GM08714 (cell line): ENCODE measurements at regions not wholly inside any gene's neighbourhood (a gene's known extent, or its start where the extent isn't known, plus 50 kb on each side); places are given as distances from the start of the nearest gene placed in this dataset.
"Not testable (repeated sequence)": the region's sequence is repeated elsewhere in the genome, so short reads cannot be mapped to it uniquely, and the experiment has no call there.

Experiments
- H3K4me3 ChIP-seq: fragments of 200-500 bp; sonication (Bioruptor generic); 2 replicates; pipeline ENCODE4 v1.5.1; 2014; ENCODE audit warnings: mild to moderate bottlenecking, low read length, inconsistent platforms
- ZNF274 ChIP-seq: IDR thresholded peaks from 2 replicates; pipeline ENCODE4 v1.6.1; 2012; ENCODE audit warnings: mild to moderate bottlenecking, low read depth, low read length

GRCh38 chr21:10405331-10405730 is 116.1 kb upstream of the TPTE start:
- H3K4me3 ChIP-seq = not testable (repeated sequence)

GRCh38 chr21:10409786-10410185 is 111.6 kb upstream of the TPTE start:
- H3K4me3 ChIP-seq = not testable (repeated sequence)

- not testable (repeated sequence) for H3K4me3 ChIP-seq
These were observed 110.9 kb upstream of the TPTE start for GRCh38 chr21:10410354-10410929.

GRCh38 chr21:10411776-10412526 is 109.4 kb upstream of the TPTE start:
- H3K4me3 ChIP-seq = not testable (repeated sequence)

- H3K4me3 ChIP-seq = not testable (repeated sequence)
These were observed 108.5 kb upstream of the TPTE start for GRCh38 chr21:10412928-10413246.

GRCh38 chr21:10413247-10414120 is 107.9 kb upstream of the TPTE start:
- H3K4me3 ChIP-seq = not testable (repeated sequence)

- not testable (repeated sequence) for H3K4me3 ChIP-seq
These were observed 107.1 kb upstream of the TPTE start for GRCh38 chr21:10414121-10414924.

GRCh38 chr21:10414925-10415254 is 106.5 kb upstream of the TPTE start:
- H3K4me3 ChIP-seq = not testable (repeated sequence)

- not testable (repeated sequence) for H3K4me3 ChIP-seq
These were observed 105.9 kb upstream of the TPTE start for GRCh38 chr21:10415456-10415855.

GRCh38 chr21:10415859-10416258 is 105.5 kb upstream of the TPTE start:
- H3K4me3 ChIP-seq = not testable (repeated sequence)

- not testable (repeated sequence) for H3K4me3 ChIP-seq
- TF ChIP-seq ZNF274 = 0 out of 2 replicates have a peak, but pooled peaks have one; percentile 16
These were observed 104.5 kb upstream of the TPTE start for GRCh38 chr21:10416691-10417447.

- H3K4me3 ChIP-seq = not testable (repeated sequence)
These were observed 103.8 kb upstream of the TPTE start for GRCh38 chr21:10417551-10418002.

GRCh38 chr21:10418250-10419048 is 102.9 kb upstream of the TPTE start:
- H3K4me3 ChIP-seq = not testable (repeated sequence)

GRCh38 chr21:10421199-10421598 is 100.2 kb upstream of the TPTE start:
- not testable (repeated sequence) for H3K4me3 ChIP-seq

- H3K4me3 ChIP-seq = not testable (repeated sequence)
These were observed 99.8 kb upstream of the TPTE start for GRCh38 chr21:10421601-10422000.

- H3K4me3 ChIP-seq = not testable (repeated sequence)
These were observed 97.1 kb upstream of the TPTE start for GRCh38 chr21:10424097-10424886.

- not testable (repeated sequence) for H3K4me3 ChIP-seq
These were observed 96.6 kb upstream of the TPTE start for GRCh38 chr21:10424887-10425145.
